H4 (cell line): ENCODE measurements at regions not wholly inside any gene's neighbourhood (a gene's known extent, or its start where the extent isn't known, plus 50 kb on each side); places are given as distances from the start of the nearest gene placed in this dataset.
"Not testable (repeated sequence)": the region's sequence is repeated elsewhere in the genome, so short reads cannot be mapped to it uniquely, and the experiment has no call there.

ENCODE experiments used
- DNase-seq: peaks from one replicate; pipeline ENCODE4 v3.0.0-alpha.2; 2015; ENCODE audit warnings: low spot score

DNA sequence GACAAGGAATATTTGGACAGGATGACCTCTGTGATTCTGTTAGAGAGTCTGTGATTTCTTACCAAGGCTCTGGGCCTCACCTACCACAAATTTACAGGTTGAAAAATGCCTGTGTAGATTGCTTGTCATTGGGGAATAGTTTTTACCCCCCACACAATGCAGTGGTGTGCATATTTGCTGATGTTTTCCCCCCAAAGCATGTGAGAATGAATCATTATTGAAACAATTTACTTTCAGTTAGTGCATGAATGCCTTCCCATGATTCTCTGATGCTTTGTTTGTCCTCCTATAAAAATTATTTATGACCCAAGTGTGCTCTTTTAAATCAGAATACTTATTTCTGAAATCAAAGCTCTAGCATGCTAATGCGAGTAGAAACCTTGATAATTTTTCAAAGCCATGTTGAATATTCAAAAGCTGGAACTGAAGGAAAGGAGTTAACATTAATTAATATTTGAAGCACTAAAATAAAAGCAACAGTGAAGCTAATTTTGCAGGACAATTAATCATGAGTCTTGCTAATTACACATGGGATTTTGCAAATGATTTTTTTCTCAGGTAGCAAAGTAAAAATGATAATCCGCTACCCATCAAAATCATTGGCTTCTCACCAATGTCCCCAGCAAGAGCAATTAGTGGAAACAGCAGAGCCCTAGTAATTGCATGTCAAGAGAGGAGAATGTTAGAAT lies 361.2 kb upstream of the HNRNPA3 start:
- no peak for DNase-seq

DNA sequence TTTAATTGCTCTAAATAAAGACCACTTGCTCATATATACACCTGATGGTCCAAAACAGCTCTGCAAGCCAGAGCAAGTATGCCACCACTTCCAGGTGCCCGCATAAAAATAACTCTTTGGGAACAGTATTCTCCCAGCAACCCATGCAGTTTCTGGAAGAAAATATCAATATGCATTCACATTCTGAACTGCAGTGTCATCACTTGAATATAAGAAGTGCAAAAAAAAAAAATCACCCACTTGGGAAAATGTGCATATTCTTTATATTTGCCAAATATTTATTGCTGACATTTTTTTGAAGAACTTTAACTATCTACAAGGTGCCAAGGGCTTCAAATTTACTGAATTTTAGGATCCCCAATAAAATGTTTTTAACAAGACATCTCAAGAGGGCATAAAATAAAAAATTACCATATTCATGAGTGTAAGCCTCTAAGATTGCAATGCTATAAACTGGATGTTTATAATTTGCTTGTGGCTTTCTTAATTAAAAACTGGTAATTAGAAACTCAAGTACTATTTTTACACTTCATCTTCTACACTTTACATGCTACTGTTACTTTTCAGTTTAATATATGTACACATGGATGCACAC lies 360.6 kb upstream of the HNRNPA3 start:
- DNase-seq, result no peak

DNA sequence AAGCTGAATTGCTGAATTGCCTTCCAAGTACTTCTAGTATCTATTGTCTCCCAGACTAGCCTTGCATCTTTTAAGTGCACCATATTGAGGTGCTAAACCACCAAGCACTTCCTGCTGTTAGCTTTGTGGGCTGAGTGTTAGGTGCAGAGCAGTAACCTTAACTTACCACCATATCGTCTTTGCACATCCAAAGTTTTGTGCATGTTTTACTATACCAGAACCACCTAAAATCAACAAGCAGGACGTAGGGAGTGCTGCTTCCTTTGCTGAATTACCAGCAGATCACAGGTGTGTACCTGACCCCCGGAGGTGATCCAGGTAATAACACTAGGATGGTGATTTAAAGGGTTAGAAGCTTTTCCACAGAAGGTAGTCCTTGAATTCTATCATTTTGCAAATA lies 359.9 kb upstream of the HNRNPA3 start:
- no peak for DNase-seq

GRCh38 chr2:176854062-176854461 lies 358.5 kb upstream of the HNRNPA3 start:
- no peak for DNase-seq

GRCh38 chr2:176854878-176855277 lies 357.7 kb upstream of the HNRNPA3 start:
- DNase-seq, result no peak

DNA sequence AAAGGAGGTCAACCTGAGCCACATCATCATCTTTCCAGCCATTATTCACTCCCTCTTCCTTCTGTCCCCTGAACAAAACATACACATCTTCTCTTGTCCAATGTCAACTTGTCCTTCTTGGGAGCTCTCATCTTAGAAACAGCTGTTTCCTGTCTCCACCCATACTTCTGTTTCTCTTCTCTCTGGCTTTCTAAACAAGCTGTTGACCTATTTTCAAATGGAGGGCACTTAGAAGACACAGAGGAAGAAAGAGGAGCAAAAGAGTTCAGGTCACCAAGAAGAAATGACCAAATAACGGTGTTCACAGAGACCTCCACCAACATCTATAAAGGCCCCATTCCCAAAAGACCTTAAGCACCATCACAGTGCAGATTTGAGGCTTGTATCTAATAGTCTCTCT lies 355.9 kb upstream of the HNRNPA3 start:
- DNase-seq, result no peak

- DNase-seq, result no peak
Observed at GRCh38 chr2:176865336-176865735, 347.3 kb upstream of the HNRNPA3 start.

- no peak for DNase-seq
Observed at GRCh38 chr2:176872406-176872805, 340.2 kb upstream of the HNRNPA3 start.

- no peak for DNase-seq
Observed at GRCh38 chr2:176873403-176873802, 339.2 kb upstream of the HNRNPA3 start.

DNA sequence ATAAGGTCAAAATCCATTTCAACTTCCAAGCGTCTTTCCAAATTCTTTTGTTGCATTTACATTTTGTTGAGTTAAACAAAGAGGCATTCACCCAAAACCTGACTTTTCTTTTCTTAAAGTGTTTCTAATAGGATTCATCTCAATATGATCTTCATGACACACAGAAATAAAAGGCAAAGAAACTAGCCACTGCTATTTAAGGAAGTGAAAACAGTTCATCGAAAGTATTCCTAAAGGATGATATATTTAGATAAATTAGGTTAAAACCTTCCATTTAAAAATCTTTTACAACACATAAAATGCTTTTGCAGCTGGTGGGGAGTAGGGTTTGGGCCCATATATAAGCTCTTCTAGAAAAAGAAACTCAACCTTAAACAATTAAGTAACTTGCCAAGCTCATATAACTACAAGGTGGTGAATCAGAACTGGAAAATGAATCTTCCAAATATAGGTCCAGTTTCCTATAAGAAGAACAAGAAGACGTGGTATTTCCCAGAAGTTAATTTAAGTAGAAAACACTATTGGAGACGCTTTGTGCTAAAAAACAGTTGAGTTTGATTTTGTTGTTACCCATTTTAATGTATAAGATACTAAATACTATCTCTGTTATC lies 336.0 kb upstream of the HNRNPA3 start:
- no peak for DNase-seq

DNA sequence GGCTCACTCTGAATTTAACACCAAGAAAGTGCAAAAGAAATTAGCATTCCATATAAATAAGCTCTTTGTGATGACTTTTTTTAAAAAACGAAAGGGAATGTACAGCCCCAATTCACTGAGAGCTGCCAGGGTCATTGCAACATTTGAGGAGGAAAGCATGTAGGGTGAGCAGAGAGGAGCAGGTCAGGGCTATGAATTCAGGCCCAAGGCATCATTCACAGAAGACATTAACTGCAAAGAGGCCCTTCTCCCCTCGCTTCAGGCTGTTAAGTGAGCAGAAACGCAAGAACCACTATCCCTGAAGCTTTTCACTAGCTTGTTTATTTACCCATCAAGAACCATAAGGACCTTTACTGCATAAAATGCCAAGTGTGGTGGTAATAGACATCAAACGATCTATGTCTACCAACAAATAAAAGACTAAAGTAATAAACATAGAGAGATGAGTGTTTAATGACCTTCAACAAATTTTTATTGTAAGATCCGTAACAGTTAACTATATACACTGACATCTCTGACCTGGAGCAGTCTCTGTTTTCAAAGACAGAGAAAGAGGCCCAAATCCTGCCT lies 333.1 kb upstream of the HNRNPA3 start:
- DNase-seq, result no peak

- not testable (repeated sequence) for DNase-seq
Observed at GRCh38 chr2:176882045-176882444, 330.5 kb upstream of the HNRNPA3 start.

GRCh38 chr2:176885001-176885643 lies 327.5 kb upstream of the HNRNPA3 start:
- DNase-seq, result no peak

DNA sequence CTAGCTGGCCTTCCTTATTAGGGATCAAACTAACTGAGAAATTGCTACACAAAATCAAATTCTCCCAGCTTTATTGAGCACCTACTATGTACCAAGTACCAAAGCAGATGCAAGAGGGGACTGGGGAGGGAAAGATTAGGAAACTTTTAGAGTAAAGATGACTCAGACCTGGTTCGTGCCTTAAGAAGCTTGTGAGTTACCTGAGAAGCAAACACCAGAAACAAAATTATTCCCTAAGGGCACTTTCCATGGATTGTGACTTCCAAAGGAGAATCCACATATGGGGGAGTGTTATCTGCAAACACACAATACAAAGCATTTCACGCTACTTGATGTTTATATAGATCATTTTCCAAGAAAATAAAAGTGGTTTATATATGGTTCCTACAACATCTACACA lies 326.9 kb upstream of the HNRNPA3 start:
- DNase-seq, result no peak

DNA sequence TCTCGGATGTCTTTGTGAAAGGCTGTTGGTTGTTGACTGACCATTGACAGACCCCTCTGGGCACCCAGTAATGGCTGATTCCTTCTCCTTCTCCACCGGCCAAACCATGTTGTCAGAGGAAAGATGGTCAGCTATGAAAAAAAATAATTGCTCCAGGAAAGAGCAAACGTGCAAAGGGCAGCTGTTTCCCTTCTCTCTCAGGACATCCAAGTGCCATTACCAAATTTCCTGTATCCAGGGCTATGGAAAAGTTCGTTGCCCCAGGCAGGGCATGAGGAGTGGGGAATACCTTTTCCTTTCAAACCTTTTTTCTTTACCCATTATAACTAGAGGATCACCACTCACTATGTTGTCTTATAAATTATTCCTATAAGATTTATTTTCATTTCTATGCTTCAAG lies 321.5 kb upstream of the HNRNPA3 start:
- no peak for DNase-seq

DNA sequence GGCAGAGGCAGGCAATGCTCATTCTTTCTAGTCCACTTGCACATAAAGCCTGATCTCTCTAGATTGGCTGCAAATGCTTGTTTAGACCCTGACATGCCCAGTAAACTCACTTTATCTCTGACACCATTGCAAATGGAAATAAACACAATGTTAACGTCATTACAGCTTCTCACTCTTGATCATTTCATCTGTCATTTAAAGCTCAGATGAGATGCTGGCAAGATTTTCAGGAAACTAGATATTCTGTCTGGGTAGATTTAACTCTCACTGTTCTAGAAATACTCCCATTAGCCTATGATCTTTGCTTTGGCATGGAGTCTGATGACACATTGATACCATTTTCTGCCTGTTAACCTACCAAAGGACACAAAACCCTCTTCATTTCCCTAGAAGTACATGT lies 320.7 kb upstream of the HNRNPA3 start:
- DNase-seq, result no peak

DNA sequence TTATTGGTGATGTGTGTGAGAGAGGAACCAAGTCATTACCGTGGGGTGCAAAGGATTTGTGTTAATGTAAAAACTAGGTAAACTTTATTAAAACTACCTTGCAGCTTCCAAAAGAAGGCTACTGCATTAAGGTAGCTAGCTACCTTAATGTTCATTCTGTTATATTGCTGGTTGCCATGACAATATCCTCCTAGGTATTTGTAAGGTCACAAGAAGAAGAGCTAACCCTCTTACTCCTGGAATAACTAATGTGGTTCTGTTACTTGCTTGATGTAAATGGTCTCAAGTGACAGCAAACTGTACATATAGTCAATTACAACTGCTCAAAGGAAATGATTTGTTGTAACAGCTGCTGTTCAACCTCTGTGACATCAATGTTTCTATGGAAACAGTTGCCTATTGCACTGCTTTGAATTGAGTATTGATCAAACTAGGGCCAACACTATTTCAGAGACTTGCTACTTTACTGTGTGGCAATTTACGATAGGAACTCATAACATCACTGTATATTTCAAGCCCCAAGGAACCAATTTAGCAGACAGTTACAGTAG lies 319.8 kb upstream of the HNRNPA3 start:
- no peak for DNase-seq

GRCh38 chr2:176895158-176895557 lies 317.4 kb upstream of the HNRNPA3 start:
- no peak for DNase-seq

DNA sequence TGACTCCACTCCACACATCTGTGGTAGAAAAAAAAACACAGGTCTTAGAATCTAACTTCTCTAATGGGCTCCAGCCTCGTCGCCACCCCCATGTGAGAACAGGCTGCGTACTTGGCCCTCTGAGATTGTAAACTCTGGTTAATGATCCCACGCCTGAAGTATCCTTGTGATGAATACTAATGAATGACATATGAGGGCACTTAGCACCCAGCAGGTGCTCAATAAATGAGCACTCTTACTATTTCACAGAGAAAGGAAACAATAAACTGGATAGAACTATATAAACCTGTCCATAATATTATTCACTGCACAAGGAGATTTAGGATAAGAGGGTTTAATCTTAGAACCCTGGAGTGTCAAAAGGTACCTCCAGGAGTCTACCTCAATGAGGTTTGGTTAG lies 310.1 kb upstream of the HNRNPA3 start:
- no peak for DNase-seq

DNA sequence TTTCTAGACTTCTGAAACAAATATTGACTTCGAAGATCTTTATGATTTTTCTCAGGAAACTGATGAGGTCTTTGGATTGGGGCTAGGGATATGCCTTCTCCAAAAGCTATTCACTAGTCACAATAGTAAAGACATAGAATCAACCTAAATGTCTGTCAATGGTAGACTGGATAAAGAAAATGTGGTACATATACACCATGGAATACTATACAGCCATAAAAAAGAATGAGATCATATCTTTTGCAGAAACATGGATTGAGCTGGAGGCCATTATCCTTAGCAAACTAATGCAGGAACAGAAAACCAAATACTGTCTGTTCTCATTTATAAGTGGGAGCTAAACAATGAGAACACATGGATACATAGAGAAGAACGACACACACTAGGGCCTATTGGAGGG lies 308.5 kb upstream of the HNRNPA3 start:
- not testable (repeated sequence) for DNase-seq

- DNase-seq, result no peak
Observed at GRCh38 chr2:176907341-176907740, 305.3 kb upstream of the HNRNPA3 start.

DNA sequence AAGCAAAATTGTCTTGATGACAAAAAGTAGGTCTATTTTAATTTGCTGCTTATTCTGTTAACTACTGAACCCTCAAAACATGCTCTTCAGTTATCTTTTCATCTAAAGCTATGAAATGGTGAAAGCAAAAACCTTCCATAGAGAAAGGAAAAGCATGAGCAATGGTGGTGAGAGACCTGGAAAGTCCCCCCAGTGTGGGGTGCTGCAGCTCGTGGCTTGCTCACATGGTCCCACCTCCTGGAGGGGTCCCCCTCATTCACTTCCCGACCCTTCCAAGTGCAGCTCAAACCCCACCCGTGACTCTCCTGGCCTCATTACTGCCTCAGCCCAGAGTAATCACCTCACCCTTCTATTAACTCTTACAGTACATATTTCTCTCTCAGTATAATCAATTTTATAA lies 301.8 kb upstream of the HNRNPA3 start:
- DNase-seq, result no peak
